Tibial nerve (tissue), 4 donors: ENCODE measurements at regions not wholly inside any gene's neighbourhood (a gene's known extent, or its start where the extent isn't known, plus 50 kb on each side); places are given as distances from the start of the nearest gene placed in this dataset.

ENCODE experiments used
- EP300 ChIP-seq, 2 donors: sonication (generic); formaldehyde crosslinking; IDR thresholded peaks; one replicate each; pipeline ENCODE4 v1.6.1; 2017; ENCODE audit warnings: antibody characterized with exemption in 2 of 2, mild to moderate bottlenecking in 1 of 2
- POLR2A ChIP-seq, 2 donors: fragments of 450-650 bp; IDR thresholded peaks; one replicate each; pipeline ENCODE4 v1.6.1; 2017; ENCODE audit warnings: antibody characterized with exemption in 2 of 2, mild to moderate bottlenecking in 2 of 2, moderate library complexity in 2 of 2
- TF ChIP-seq, protein P1 (sequence below), 5 experiments: fragments of 200-600 bp in 3 of 5; fragments of 450-650 bp in 2 of 5; sonication (generic) in 3 of 5; IDR thresholded peaks; one replicate each; pipeline ENCODE4 v1.5.1; 2016 to 2019; ENCODE audit warnings: antibody characterized with exemption in 5 of 5, mild to moderate bottlenecking in 3 of 5, moderate library complexity in 2 of 5

- TF ChIP-seq, protein P1, sequence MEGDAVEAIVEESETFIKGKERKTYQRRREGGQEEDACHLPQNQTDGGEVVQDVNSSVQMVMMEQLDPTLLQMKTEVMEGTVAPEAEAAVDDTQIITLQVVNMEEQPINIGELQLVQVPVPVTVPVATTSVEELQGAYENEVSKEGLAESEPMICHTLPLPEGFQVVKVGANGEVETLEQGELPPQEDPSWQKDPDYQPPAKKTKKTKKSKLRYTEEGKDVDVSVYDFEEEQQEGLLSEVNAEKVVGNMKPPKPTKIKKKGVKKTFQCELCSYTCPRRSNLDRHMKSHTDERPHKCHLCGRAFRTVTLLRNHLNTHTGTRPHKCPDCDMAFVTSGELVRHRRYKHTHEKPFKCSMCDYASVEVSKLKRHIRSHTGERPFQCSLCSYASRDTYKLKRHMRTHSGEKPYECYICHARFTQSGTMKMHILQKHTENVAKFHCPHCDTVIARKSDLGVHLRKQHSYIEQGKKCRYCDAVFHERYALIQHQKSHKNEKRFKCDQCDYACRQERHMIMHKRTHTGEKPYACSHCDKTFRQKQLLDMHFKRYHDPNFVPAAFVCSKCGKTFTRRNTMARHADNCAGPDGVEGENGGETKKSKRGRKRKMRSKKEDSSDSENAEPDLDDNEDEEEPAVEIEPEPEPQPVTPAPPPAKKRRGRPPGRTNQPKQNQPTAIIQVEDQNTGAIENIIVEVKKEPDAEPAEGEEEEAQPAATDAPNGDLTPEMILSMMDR (IDR thresholded peaks at IDR 0.05): no peak
- TF ChIP-seq EP300 (IDR thresholded peaks at IDR 0.05) (no peak), POLR2A (IDR thresholded peaks at IDR 0.05) (no peak)
Measured at GRCh38 chr1:239899747-239900146, 191.9 kb upstream of the FMN2 start.
